GM06990 (cell line): ENCODE measurements at regions not wholly inside any gene's neighbourhood (a gene's known extent, or its start where the extent isn't known, plus 50 kb on each side); places are given as distances from the start of the nearest gene placed in this dataset.

ENCODE experiments used
- DNase-seq: peaks from one replicate; pipeline ENCODE4 v3.0.0-alpha.2; 2011; ENCODE audit not compliant: insufficient read length; ENCODE audit errors: extremely low read depth
- H3K27me3 ChIP-seq: replicated peaks from 2 replicates; pipeline ENCODE4 v1.6.0; 2011; ENCODE audit warnings: low read length; ENCODE audit not compliant: control insufficient read depth, insufficient read depth
- H3K36me3 ChIP-seq: 2 replicates; pipeline ENCODE4 v1.5.1; 2011; ENCODE audit warnings: low read length; ENCODE audit not compliant: control insufficient read depth, insufficient read depth
- H3K4me3 ChIP-seq: replicated peaks from 2 replicates; pipeline ENCODE4 v1.5.1; 2011; ENCODE audit warnings: low read depth, mild to moderate bottlenecking, control low read depth, low read length
- TF ChIP-seq, protein P1 (sequence below): IDR thresholded peaks from 2 replicates; pipeline ENCODE4 v1.5.1; 2011; ENCODE audit warnings: low read length, control low read depth, mild to moderate bottlenecking, inconsistent platforms; ENCODE audit not compliant: insufficient read depth, poor library complexity, severe bottlenecking

DNA sequence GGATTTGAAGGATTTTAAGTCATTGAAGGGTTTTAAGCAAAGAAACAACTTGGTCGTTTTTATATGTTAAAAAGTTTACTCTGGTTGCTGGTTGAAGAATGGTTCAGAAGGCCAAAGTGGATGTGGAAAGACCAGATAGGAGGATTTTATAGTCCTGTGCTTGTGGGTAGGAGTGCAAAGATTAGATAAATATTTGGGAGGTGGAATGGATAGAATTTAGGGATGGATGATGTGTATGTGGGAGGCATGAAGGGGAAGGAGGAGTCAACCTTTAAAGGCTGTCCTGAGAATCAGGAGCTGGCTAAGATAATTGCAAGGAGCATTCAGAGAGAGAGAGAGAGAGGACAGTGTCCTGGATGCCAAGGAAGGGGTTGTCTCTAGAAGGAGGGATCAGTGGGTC, 190.1 kb upstream of the SPRED2 start:
- TF ChIP-seq, protein P1, sequence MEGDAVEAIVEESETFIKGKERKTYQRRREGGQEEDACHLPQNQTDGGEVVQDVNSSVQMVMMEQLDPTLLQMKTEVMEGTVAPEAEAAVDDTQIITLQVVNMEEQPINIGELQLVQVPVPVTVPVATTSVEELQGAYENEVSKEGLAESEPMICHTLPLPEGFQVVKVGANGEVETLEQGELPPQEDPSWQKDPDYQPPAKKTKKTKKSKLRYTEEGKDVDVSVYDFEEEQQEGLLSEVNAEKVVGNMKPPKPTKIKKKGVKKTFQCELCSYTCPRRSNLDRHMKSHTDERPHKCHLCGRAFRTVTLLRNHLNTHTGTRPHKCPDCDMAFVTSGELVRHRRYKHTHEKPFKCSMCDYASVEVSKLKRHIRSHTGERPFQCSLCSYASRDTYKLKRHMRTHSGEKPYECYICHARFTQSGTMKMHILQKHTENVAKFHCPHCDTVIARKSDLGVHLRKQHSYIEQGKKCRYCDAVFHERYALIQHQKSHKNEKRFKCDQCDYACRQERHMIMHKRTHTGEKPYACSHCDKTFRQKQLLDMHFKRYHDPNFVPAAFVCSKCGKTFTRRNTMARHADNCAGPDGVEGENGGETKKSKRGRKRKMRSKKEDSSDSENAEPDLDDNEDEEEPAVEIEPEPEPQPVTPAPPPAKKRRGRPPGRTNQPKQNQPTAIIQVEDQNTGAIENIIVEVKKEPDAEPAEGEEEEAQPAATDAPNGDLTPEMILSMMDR, result no peak
- no peaks in the 10 kb centered on the region for H3K36me3 ChIP-seq
- no peak for DNase-seq
- no peak overlapping the region for H3K4me3 ChIP-seq
- no peaks in the 10 kb centered on the region; the same call in none of the 2 replicates for H3K27me3 ChIP-seq

DNA sequence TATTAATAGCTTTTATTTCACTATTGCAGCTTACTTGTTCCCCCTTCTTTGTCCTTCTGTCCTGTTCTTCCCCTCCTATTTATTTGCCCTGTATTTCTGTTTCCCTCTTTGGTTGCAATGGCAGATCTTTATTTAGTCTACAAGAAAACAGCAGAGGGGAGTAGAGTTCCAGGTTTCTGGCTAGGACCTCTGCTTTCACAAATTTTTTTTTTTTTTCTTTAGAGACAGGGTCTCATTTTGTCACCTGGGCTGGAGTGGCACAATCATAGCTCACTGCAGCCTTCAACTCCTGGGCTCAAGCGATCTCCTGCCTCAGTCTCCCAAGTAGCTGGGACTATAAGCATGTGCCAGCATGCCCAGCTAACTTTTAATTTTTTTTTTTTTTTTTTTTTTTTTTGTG, 188.1 kb upstream of the SPRED2 start:
- no peaks in the 10 kb centered on the region for H3K36me3 ChIP-seq
- TF ChIP-seq, protein P1, result no peak
- no peak overlapping the region for H3K4me3 ChIP-seq
- no peaks in the 10 kb centered on the region; the same call in none of the 2 replicates for H3K27me3 ChIP-seq
- no peak for DNase-seq

DNA sequence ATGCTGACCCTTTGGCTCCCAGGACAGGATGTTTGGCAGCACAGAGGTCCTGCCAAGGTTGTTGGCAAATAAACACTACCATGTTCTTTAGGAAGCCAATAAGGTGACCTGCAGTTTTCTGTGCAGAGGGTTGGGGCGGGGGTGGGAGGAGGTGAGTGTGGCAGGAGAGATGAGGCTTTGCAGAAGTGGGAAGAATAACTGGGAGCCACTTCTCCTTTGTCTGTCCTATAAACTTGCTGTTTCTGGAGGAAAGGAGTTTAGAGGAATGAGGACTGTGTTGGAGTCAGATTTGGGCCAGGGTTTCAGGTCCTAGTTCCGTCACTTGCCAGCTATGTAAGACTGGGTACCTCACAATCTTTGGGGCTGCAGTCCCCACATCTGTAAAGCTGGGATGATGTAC, 187.6 kb upstream of the SPRED2 start:
- no peaks in the 10 kb centered on the region; the same call in none of the 2 replicates for H3K27me3 ChIP-seq
- no peaks in the 10 kb centered on the region for H3K36me3 ChIP-seq
- H3K4me3 ChIP-seq, result no peak overlapping the region
- no peak for DNase-seq
- TF ChIP-seq, protein P1, result no peak

DNA sequence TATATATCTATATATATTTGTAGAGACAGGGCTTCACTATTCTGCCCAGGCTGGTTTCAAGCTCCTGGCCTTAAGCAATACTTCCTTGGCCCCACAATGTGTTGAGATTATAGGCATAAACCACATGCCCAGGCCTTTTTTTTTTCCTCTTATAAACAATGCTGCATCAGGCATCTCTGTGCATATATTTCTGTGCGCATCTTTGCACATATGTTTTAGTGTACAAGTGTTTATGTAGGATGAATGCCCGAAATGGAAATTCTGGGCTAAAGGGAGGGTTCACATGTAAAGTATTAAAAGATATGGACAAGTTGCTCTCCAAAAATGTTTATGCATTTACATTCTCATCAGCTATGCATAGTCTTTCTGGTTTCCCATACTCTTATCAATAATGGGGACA, 183.2 kb upstream of the SPRED2 start:
- H3K27me3 ChIP-seq, result no peaks in the 10 kb centered on the region; the same call in 1 of the 2 replicates
- H3K36me3 ChIP-seq, result no peaks in the 10 kb centered on the region
- TF ChIP-seq, protein P1, result no peak
- no peak for DNase-seq
- H3K4me3 ChIP-seq, result no peak overlapping the region

DNA sequence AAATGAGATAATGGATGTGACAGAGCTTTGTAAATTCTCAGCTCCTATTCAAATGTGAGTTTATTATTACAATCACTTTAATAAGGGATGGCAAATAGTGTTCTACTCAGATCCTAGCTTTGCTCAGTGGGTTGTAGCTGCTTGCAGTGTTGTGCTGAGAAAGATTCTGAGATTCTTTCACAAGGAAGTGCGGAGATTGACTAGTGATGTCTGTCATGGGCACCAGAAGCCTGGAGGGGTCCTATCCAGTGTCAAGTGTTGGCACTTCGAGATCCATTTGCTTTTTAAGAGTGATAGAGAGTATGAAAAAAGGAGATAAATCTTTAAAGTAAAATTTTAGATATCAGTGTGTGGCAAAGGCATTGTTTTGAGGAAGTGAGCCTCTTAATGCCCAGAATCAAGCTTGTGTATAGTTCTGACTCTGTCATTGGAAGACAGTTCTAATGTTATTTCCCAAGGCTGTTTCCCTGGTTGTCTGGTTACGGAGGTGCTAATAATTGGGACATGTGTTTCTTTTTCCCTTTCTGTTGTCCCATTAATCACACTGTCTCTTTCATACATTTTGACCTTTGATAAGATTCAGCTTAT, 181.7 kb upstream of the SPRED2 start:
- Histone ChIP-seq H3K36me3 (no peaks in the 10 kb centered on the region), H3K27me3 (no peaks in the 10 kb centered on the region; the same call in 1 of the 2 replicates), H3K4me3 (no peak overlapping the region)
- TF ChIP-seq, protein P1, result no peak
- DNase-seq, result no peak

DNA sequence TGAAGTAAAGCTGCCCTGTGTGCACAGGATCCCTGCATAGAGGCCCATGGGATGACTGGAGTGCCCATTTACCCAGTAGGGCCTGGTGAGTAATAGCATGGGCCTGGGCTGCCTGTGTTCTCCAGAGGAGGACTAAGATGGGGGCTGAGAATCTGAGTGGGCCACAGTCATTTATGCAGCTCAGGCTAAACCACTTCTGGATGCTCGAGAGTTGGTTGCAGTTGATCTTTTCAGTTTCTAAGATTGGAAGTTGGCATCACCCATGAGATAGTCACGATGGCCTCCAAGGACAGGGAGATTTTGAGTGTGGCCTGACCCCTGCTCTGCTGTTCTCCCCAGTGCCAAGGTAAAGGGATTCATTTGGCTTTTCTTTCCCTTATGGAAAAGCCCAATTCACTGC, 179.1 kb upstream of the SPRED2 start:
- Histone ChIP-seq H3K27me3 (no peaks in the 10 kb centered on the region), H3K4me3 (no peak overlapping the region), H3K36me3 (no peaks in the 10 kb centered on the region)
- DNase-seq, result no peak
- TF ChIP-seq, protein P1, result no peak
